ENCODE measurements at regions not wholly inside any gene's neighbourhood (a gene's known extent, or its start where the extent isn't known, plus 50 kb on each side); places are given as distances from the start of the nearest gene placed in this dataset.

DNA sequence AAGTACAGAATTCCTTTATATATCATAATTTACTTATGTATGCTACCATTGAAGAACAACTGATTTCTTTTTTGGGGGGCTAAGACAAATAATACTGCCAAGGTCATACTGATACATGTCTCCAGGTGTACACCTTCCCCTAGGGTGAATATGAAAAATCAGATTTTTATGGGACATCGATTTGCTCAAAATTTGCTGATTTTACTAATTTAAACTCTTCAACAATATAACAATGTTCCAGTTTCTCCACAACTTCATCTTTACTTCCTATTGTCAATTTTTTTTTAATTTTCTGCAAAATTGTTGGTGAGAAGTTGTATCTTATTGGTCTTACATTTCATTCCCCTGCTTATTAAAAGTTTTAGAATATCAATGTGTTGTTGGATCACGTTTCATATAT, 495.4 kb upstream of the MANEA start:
- TF ChIP-seq, protein P1, sequence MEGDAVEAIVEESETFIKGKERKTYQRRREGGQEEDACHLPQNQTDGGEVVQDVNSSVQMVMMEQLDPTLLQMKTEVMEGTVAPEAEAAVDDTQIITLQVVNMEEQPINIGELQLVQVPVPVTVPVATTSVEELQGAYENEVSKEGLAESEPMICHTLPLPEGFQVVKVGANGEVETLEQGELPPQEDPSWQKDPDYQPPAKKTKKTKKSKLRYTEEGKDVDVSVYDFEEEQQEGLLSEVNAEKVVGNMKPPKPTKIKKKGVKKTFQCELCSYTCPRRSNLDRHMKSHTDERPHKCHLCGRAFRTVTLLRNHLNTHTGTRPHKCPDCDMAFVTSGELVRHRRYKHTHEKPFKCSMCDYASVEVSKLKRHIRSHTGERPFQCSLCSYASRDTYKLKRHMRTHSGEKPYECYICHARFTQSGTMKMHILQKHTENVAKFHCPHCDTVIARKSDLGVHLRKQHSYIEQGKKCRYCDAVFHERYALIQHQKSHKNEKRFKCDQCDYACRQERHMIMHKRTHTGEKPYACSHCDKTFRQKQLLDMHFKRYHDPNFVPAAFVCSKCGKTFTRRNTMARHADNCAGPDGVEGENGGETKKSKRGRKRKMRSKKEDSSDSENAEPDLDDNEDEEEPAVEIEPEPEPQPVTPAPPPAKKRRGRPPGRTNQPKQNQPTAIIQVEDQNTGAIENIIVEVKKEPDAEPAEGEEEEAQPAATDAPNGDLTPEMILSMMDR (conservative IDR thresholded peaks at IDR 0.05 in 1 of 2, IDR thresholded peaks at IDR 0.05 in 1 of 2; ENCODE audit: low read depth in 1 of 2, low read length in 2 of 2), result no peak
- TF ChIP-seq EZH2 (IDR thresholded peaks at IDR 0.05; ENCODE audit: low read length, missing control alignments), result no peak
